ENCODE measurements at regions not wholly inside any gene's neighbourhood (a gene's known extent, or its start where the extent isn't known, plus 50 kb on each side); places are given as distances from the start of the nearest gene placed in this dataset.

GRCh38 chr7:24221500-24221899 lies 62.5 kb upstream of the NPY start:
- TF ChIP-seq CTCF (IDR thresholded peaks at IDR 0.05): no peak
- TF ChIP-seq EP300 (IDR thresholded peaks at IDR 0.05): no peak
- TF ChIP-seq POLR2AphosphoS5 (IDR thresholded peaks at IDR 0.05): no peak
